LNCaP clone FGC (cell line): ENCODE measurements at regions not wholly inside any gene's neighbourhood (a gene's known extent, or its start where the extent isn't known, plus 50 kb on each side); places are given as distances from the start of the nearest gene placed in this dataset.
A peak's percentile ranks its signal among the peaks of the same experiment; 100 is the strongest.

Experiments
- DNase-seq: peaks from one replicate; pipeline ENCODE4 v3.0.0-alpha.2; 2011; ENCODE audit warnings: low read depth
- H3K4me3 ChIP-seq: 2 replicates; pipeline ENCODE4 v1.5.1; 2011; ENCODE audit warnings: mild to moderate bottlenecking, low read depth, low read length, control low read depth
- CTCF ChIP-seq: IDR thresholded peaks from 2 replicates; pipeline ENCODE4 v1.5.1; 2012; ENCODE audit warnings: mild to moderate bottlenecking; ENCODE audit not compliant: control insufficient read depth, insufficient read depth; ENCODE audit errors: extremely low read depth

GRCh38 chr2:19675856-19676460 is 225.8 kb downstream of the TTC32 start:
- no peak overlapping the region for H3K4me3 ChIP-seq
- no peak for DNase-seq
- TF ChIP-seq CTCF, result no peak

- no peak for DNase-seq
- no peak for TF ChIP-seq CTCF
- H3K4me3 ChIP-seq, result no peak overlapping the region
Observed at GRCh38 chr2:19675003-19675629, 226.7 kb downstream of the TTC32 start.

GRCh38 chr2:19674051-19675002 is 227.5 kb downstream of the TTC32 start:
- TF ChIP-seq CTCF, result no peak
- H3K4me3 ChIP-seq, result no peak overlapping the region
- no peak for DNase-seq

- no peak overlapping the region for H3K4me3 ChIP-seq
- DNase-seq, result peak; percentile 75
- TF ChIP-seq CTCF, result no peak
Observed at GRCh38 chr2:19673213-19673791, 228.5 kb downstream of the TTC32 start.

GRCh38 chr2:19671916-19672315 is 229.9 kb downstream of the TTC32 start:
- no peak for DNase-seq
- H3K4me3 ChIP-seq, result no peak overlapping the region
- TF ChIP-seq CTCF, result no peak

- no peak for TF ChIP-seq CTCF
- H3K4me3 ChIP-seq, result no peak overlapping the region
- DNase-seq, result no peak
Observed at GRCh38 chr2:19671311-19671710, 230.5 kb downstream of the TTC32 start.
